Retina (tissue), 1 donor: ENCODE measurements at regions not wholly inside any gene's neighbourhood (a gene's known extent, or its start where the extent isn't known, plus 50 kb on each side); places are given as distances from the start of the nearest gene placed in this dataset.
A peak's percentile ranks its signal among the peaks of the same experiment; 100 is the strongest.
"Not testable (repeated sequence)": the region's sequence is repeated elsewhere in the genome, so short reads cannot be mapped to it uniquely, and the experiment has no call there.

Experiments used
- DNase-seq: peaks from one replicate; pipeline ENCODE4 v3.0.0-alpha.2; 2016

DNA sequence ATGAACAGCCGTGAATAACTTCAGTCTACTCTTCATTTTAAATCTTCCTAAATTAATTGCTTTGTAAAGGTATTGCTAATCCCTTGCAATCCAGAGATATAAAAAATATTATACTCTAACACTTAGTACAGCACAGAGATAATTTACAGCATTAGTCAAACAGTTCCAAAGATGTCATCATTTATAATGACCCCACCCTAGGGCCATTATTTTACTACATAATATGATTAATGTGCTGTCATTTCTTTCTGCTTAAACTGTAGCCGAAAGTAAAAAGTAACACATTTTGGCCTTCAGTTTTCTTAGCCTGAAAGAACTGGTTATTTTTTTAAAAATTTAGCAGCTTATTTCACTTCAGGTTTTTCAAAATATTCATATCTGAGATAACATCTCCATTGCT lies 256.3 kb upstream of the RFC3 start:
- DNase-seq: no peak

- DNase-seq: no peak
Observed at GRCh38 chr13:33571618-33572017, 246.3 kb upstream of the RFC3 start.

DNA sequence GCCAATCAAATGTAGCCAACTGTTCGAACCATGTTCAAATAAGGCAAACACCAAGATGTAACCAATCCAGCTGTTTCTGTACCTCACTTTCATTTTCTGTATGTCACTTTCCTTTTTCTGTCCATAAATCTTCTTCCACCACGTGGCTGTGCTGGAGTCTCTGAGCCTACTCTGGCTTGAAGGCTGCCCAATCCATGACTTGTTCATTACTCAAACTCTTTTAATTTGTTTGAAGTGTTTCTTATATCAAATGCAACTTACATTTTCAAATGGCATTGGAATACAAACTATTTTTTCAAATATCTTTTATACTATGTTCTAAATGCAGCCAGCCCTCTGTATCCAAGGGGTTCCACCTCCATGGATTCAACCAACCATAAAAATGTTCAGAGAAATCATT lies 245.6 kb upstream of the RFC3 start:
- not testable (repeated sequence) for DNase-seq

- no peak for DNase-seq
Observed at GRCh38 chr13:33575378-33575777, 242.6 kb upstream of the RFC3 start.

- peak; percentile 8 for DNase-seq
Observed at GRCh38 chr13:33577007-33577406, 240.9 kb upstream of the RFC3 start.

DNA sequence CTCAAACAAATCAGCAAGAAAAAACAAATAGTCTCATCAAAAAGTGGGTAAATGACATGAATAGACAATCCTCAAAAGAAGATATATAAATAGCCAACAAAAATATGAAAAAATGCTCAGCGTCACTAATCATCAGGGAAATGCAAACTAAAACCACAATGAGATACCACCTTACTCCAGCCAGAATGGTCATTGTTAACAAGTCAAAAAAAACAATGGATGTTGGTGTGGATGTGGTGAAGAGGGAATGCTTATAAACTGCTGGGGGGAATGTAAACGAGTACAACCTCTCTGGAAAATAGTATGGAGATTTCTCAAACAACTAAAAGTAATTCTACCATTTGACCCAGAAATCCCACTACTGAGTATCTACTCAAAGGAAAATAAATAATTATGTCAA lies 239.2 kb upstream of the RFC3 start:
- DNase-seq: no peak

DNA sequence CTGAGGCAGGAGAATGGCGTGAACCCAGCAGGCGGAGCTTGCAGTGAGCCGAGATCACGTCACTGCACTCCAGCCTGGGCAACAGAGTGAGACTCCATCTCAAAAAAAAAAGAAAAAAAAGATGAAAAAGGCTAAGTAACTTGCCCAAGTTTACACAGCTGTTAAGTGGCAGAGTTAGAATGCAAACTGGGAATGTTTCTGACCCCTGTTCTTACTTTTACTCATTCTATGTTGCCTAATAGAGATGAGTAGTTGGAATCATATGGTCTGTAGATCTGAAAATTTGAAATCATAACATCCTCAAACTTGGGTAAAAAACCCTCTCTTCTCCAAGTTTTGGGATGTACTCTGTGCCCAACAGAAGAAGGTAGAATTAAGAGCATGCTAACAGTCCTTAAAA lies 235.8 kb upstream of the RFC3 start:
- DNase-seq: no peak

GRCh38 chr13:33583398-33583797 lies 234.6 kb upstream of the RFC3 start:
- no peak for DNase-seq

DNA sequence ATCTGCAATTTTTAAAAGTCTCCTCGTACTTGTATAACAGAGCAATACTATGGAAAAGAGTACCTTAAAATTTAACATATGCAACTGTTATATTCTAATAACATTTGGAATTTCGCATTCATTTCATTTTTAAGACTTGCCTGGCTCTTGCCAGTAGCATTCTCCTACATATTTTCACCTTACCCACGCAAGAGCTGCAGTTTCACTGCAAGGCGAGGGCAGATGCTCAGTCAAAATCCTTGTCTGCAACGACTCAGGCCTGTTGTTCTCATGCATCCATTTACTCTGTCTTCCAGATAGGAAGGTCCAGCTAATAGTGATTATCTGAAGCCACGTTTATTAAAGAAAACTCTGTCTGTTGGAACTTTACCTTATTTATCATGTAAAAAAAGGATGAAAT lies 227.0 kb upstream of the RFC3 start:
- no peak for DNase-seq

DNA sequence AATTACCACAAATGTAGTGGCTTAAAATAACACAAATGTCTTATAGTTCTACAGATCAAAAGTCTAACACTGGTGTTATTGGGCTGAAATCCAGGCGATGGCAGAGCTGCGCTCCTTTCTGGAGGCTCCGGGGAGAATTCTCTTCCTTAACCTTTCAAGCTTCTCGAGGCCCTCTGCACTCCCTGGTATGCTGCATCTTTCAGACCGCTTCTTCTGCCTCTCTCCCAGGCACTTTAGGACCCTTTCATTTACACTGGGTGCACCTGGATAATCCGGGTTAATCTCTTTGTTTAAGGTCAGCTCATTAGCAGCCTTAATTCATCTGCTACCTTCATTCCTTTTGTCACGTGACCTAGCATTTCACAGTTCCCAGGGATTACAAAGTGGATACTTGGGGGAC lies 211.3 kb upstream of the RFC3 start:
- peak; percentile 56 for DNase-seq

GRCh38 chr13:33610438-33611120 lies 207.4 kb upstream of the RFC3 start:
- peak; percentile 79 for DNase-seq

DNA sequence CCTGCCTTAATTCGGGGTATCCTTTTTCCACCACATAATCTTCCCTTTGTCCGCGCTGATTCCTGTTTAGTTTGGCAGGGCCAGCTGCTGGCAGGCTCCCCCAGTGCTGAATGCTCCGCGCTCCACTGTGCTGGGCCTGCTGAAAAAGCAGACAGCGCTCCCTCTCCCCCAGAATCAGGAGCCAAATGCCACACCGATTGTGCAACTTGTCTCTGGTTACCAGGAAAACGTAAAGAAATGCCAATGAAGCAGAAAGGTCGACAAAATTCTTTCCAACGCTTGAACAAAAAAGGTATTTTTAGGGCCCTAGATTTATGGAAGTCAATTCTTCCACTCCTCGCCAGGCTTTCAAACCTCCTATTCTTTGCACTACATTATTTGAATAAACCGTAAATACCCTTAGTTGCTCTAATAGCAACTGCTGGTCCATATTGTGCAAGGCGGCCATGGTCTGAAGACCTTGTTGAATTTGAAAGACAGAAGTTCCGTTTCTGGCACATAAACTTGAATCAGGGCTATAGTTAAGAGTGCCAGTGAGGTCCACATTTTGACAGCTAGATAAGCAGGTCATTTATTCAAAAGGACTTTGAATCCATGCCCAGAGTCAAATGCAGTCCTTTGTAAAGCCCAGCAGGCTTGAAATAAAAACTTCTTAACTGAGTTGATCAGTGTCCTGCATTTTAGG lies 206.7 kb upstream of the RFC3 start:
- peak; percentile 62 for DNase-seq

DNA sequence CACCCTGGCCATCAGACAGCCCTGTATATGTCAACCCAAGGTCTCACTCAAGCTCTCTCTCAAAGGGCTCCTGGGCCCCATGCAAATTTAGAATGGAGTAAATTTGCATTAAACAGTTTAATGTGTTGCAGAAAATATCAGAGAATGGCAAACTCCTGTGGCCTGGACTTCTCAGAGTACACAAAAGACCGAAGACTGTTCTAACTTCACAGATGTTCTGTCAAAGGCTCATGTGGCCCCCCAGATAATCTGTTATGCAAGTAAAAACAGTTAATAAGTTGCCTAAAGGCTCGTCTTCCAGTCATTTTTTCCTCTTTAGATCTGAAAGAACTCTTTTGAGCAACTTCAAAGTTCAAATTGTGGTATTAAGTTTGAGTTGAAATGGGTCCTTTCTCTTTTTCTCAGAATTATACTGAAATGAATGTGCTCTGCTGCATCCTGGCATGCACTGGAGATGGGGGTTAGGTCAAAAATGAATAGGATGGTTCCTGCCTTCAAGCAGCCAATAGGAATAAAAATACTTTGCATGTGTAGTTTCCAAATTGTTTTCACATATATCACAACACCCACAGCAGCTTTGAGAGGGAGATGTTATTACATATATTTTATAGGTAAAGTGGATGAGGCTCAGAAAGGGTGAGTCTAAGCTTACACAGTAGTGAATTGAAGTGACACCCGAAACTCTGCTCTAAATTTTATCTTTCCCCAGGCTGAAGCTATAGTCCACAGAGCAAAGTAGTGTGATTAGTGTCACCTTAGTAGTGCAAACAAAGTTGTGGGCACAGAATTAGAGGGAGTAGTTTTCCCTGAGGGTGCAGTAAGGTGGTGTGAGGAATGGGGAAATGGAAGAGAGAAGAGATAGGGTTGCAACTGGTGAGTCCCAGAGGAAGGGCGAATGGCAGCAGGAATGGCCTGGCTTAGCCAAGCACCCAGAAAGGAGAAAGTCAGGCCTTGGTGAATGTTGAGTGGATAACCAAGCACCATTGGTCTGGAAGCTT lies 205.0 kb upstream of the RFC3 start:
- no peak for DNase-seq

DNA sequence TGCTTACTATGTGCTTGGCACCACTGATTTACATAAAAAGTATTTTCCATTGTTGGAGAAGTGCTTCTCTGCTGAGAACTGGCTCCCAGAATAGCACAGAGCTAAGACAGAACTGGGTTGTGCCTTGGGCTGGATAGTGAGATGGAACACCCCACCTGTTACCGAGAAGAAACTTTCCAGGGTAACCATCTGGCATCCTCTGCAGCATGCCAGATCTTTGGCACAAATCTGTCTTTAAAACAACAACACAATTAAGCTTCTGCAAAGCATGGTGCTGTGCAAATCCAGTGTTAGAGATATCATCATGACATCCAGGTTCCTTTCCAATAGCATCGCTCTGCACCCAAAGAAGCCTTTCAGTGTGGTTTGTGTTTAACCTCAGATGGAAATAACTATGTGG lies 202.5 kb upstream of the RFC3 start:
- DNase-seq: no peak

DNA sequence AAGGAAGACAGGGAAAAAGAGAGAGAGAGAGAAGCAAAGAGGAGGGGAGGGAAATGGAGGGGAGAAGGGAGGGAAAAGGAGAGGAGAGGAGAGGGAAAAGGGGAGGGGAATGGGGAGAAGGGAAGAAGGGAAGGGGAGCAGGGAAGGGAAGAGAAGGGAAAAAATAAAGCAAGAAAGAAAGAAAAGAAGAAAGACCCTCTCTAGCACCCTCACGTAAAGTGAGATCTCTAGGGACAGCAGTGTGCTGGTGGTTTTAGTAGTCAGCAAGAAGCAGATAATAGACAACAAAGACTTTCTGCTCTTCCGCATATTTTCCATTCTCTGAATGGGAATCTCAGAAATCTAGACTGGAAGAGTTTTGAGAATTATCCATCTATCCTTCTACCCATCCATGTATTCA lies 201.8 kb upstream of the RFC3 start:
- DNase-seq: no peak

DNA sequence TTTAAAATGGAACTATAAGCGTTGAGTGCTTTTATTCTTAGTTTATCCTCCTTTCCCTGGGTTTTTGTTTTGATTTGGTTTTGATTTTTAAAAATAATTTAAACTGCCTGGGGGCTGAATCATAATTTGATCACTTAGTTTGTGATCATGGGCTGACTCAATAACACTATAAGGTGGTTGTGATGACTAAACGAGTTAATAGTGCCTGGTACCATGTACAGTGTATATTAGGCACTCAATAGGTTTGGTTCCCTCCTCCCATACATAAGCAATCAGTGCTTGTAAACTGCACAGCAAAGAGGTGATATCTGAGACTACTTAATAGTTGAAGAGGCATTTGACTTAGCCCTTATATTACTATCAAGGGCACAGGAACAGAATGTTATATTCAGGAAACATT lies 200.9 kb upstream of the RFC3 start:
- no peak for DNase-seq

- no peak for DNase-seq
Observed at GRCh38 chr13:33624253-33624652, 193.7 kb upstream of the RFC3 start.

GRCh38 chr13:33624740-33625139 lies 193.2 kb upstream of the RFC3 start:
- no peak for DNase-seq

GRCh38 chr13:33626407-33626806 lies 191.5 kb upstream of the RFC3 start:
- DNase-seq: no peak

- no peak for DNase-seq
Observed at GRCh38 chr13:33628662-33629061, 189.3 kb upstream of the RFC3 start.

DNA sequence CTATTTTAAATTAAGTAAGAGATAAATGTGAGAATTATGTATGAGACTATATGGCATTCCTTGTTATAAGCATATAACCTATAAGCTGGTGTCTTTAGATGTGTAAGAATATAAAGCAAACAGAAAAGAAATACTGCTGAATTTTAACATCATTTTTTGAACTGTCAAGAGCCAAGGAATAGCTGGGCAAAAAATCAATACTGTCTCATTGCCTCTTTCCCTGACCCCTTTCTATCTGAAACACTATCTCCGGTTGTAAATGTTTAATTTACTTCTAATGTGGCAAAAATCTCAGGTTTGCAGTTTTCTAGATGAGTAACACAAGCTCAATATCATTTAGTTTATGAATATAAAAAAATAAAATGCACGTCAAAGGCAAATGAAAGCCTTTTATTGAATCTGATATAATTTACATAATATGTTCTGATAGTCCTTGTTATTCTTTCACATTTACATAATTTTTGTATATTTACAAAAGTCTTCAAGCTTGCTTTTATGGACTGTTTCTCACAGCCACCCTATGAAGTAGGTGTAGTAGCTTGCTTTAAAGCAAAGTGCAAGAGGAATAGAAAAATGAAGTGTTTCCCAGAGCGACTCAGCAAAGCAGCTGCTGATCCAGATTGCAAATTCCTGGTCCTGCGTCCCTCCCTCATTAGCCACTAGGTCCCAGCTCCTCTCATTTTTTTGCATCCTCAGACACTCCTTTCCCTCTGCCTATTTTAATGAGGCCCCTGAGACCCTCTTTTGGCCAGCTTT lies 188.2 kb upstream of the RFC3 start:
- no peak for DNase-seq

GRCh38 chr13:33633701-33634545 lies 184.0 kb upstream of the RFC3 start:
- no peak for DNase-seq
